SK-N-SH (cell line): ENCODE measurements at regions not wholly inside any gene's neighbourhood (a gene's known extent, or its start where the extent isn't known, plus 50 kb on each side); places are given as distances from the start of the nearest gene placed in this dataset.

Experiments used
- CTCF ChIA-PET: fragments of 300-600, 350-600 bp; formaldehyde crosslinking; extraction: SDS; loops from one replicate; lab custom pipeline; 2021; lab: Yijun Ruan, JAX
- POLR2A ChIA-PET: fragments of 350-600 bp; sonication (Branson Sonifier 250); formaldehyde crosslinking; extraction: SDS; loops from one replicate; lab custom pipeline; 2020; ENCODE audit warnings: antibody characterized with exemption, inconsistent platforms; lab: Yijun Ruan, JAX
- DNase-seq: peaks from one replicate; pipeline ENCODE4 v3.0.0; 2012
- H2AFZ ChIP-seq: fragments of 200-600 bp; sonication (generic); 2 replicates; pipeline ENCODE4 v1.8.1; 2016; ENCODE audit warnings: antibody characterized with exemption, mild to moderate bottlenecking, low read depth
- H3F3A ChIP-seq: fragments of 200-600 bp; sonication (generic); replicated peaks from 2 replicates; pipeline ENCODE3; 2016; ENCODE audit warnings: antibody characterized with exemption, mild to moderate bottlenecking; ENCODE audit not compliant: insufficient read depth
- H3K27ac ChIP-seq, 2 experiments: fragments of 200-500 bp in 1 of 2; fragments of 200-600 bp in 1 of 2; sonication (Bioruptor generic) in 1 of 2; sonication (generic), shearing (Covaris generic) in 1 of 2; 2 replicates each; pipeline versions ENCODE4 v1.5.1 to v1.6.1; 2014 to 2016; ENCODE audit warnings: low read depth in 2 of 2, inconsistent platforms in 1 of 2, low read length in 1 of 2, mild to moderate bottlenecking in 1 of 2, mixed read lengths in 1 of 2
- H3K27me3 ChIP-seq: fragments of 200-600 bp; sonication (generic), shearing (Covaris generic); 2 replicates; pipeline ENCODE4 v1.6.1; 2016; ENCODE audit warnings: mixed run types; ENCODE audit not compliant: insufficient read depth
- H3K36me3 ChIP-seq, 2 experiments: fragments of 200-500 bp in 1 of 2; fragments of 200-600 bp in 1 of 2; sonication (Bioruptor generic) in 1 of 2; sonication (generic) in 1 of 2; replicated peaks in 1 of 2; 2 replicates each; pipeline versions ENCODE3 to v1.5.1; 2014 to 2016; ENCODE audit warnings: low read length in 1 of 2, mild to moderate bottlenecking in 1 of 2; ENCODE audit not compliant: insufficient read depth in 2 of 2, control insufficient read depth in 1 of 2
- H3K4me1 ChIP-seq, 2 experiments: fragments of 200-500 bp in 1 of 2; fragments of 200-600 bp in 1 of 2; sonication (Bioruptor generic) in 1 of 2; sonication (generic), shearing (Covaris generic) in 1 of 2; 2 replicates each; pipeline versions ENCODE4 v1.5.1 to v1.6.1; 2014 to 2016; ENCODE audit warnings: low read depth in 1 of 2, low read length in 1 of 2, mixed run types in 1 of 2; ENCODE audit not compliant: insufficient read depth in 2 of 2, control insufficient read depth in 1 of 2
- H3K4me2 ChIP-seq: fragments of 200-600 bp; sonication (generic), shearing (Covaris generic); 2 replicates; pipeline ENCODE4 v1.6.1; 2017; ENCODE audit warnings: mixed run types
- H3K4me3 ChIP-seq, 2 experiments: fragments of 200-500 bp in 1 of 2; fragments of 200-600 bp in 1 of 2; sonication (Bioruptor generic) in 1 of 2; sonication (generic), shearing (Covaris generic) in 1 of 2; 2 replicates each; pipeline versions ENCODE4 v1.5.1 to v1.8.1; 2014 to 2016; ENCODE audit warnings: low read depth in 2 of 2, inconsistent platforms in 1 of 2, low read length in 1 of 2, mild to moderate bottlenecking in 1 of 2, mixed read lengths in 1 of 2, moderate library complexity in 1 of 2
- H3K79me2 ChIP-seq: fragments of 200-600 bp; sonication (generic); 2 replicates; pipeline ENCODE4 v1.8.1; 2017; ENCODE audit warnings: mild to moderate bottlenecking; ENCODE audit not compliant: insufficient read depth
- H3K9ac ChIP-seq: fragments of 200-600 bp; sonication (generic); 2 replicates; pipeline ENCODE4 v1.6.1; 2017; ENCODE audit warnings: mixed run types
- H3K9me2 ChIP-seq: fragments of 200-600 bp; sonication (generic); 2 replicates; pipeline ENCODE4 v1.6.1; 2017; ENCODE audit warnings: mixed run types
- H3K9me3 ChIP-seq: fragments of 200-600 bp; sonication (generic); 2 replicates; pipeline ENCODE4 v1.6.1; 2017; ENCODE audit warnings: mixed run types, mild to moderate bottlenecking, moderate library complexity
- H4K20me1 ChIP-seq: fragments of 200-600 bp; sonication (generic); 2 replicates; pipeline ENCODE4 v1.6.1; 2017; ENCODE audit warnings: mild to moderate bottlenecking, mixed run types; ENCODE audit not compliant: insufficient read depth
- CHD2 ChIP-seq: fragments of 150-350 bp; IDR thresholded peaks from 2 replicates; pipeline ENCODE4 v1.6.1; 2018; ENCODE audit warnings: low read length; ENCODE audit not compliant: partially characterized antibody
- ELF1 ChIP-seq: IDR thresholded peaks from 2 replicates; pipeline ENCODE4 v1.4.0; 2012
- EP300 ChIP-seq, 2 experiments: IDR thresholded peaks; 2 replicates each; pipeline versions ENCODE4 v1.4.0 to v1.6.1; 2012; ENCODE audit warnings: borderline replicate concordance in 1 of 2, low read depth in 1 of 2, low read length in 1 of 2
- FOXJ3 ChIP-seq: sonication (generic); formaldehyde crosslinking; IDR thresholded peaks from 2 replicates; pipeline ENCODE4 v1.5.1; 2020; ENCODE audit warnings: mild to moderate bottlenecking, missing genetic modification reagents
- GATA2 ChIP-seq: sonication (generic); formaldehyde crosslinking; IDR thresholded peaks from 2 replicates; pipeline ENCODE4 v1.5.0; 2020; ENCODE audit warnings: mild to moderate bottlenecking, missing genetic modification reagents
- JUND ChIP-seq: IDR thresholded peaks from 2 replicates; pipeline ENCODE4 v1.4.0; 2012
- NFIC ChIP-seq: IDR thresholded peaks from 2 replicates; pipeline ENCODE4 v1.4.0; 2012; ENCODE audit warnings: borderline replicate concordance
- NRF1 ChIP-seq: IDR thresholded peaks from 2 replicates; pipeline ENCODE4 v1.6.1; 2012; ENCODE audit warnings: low read depth, mild to moderate bottlenecking, low read length
- RAD21 ChIP-seq: IDR thresholded peaks from 2 replicates; pipeline ENCODE4 v1.6.1; 2012; ENCODE audit warnings: mild to moderate bottlenecking, low read length
- RFX5 ChIP-seq: IDR thresholded peaks from 2 replicates; pipeline ENCODE4 v1.6.1; 2012; ENCODE audit warnings: mild to moderate bottlenecking, improper control_type of control experiment, low read length
- RXRA ChIP-seq: IDR thresholded peaks from 2 replicates; pipeline ENCODE4 v1.4.0; 2012; ENCODE audit warnings: low read depth, mild to moderate bottlenecking, borderline replicate concordance
- SIN3A ChIP-seq: IDR thresholded peaks from 2 replicates; pipeline ENCODE4 v1.6.1; 2012; ENCODE audit warnings: low read depth, mild to moderate bottlenecking, low read length, moderate library complexity, borderline replicate concordance
- TCF12 ChIP-seq: IDR thresholded peaks from 2 replicates; pipeline ENCODE4 v1.4.0; 2012
- TEAD4 ChIP-seq: IDR thresholded peaks from 2 replicates; pipeline ENCODE4 v1.4.0; 2012; ENCODE audit warnings: mild to moderate bottlenecking, borderline replicate concordance; ENCODE audit not compliant: insufficient read depth
- WGBS: methylation state at CpG from one replicate; pipeline ENCODE4 v1.1.6; 2017; ENCODE audit warnings: low lambda C conversion rate; 5-methylcytosine and 5-hydroxymethylcytosine counted together
- TF ChIP-seq, protein P1 (sequence below): fragments of 200-600 bp; sonication (generic); IDR thresholded peaks from 2 replicates; pipeline ENCODE4 v1.6.1; 2017; ENCODE audit warnings: antibody characterized with exemption, mild to moderate bottlenecking, moderate library complexity
- TF ChIP-seq, protein P2 (sequence below): fragments of 150-350 bp; IDR thresholded peaks from 2 replicates; pipeline ENCODE4 v1.6.1; 2016; ENCODE audit warnings: mild to moderate bottlenecking, low read depth, low read length
- TF ChIP-seq, protein P3 (sequence below): IDR thresholded peaks from 2 replicates; pipeline ENCODE4 v1.4.0; 2012; ENCODE audit warnings: low read depth
- TF ChIP-seq, protein P4 (sequence below): fragments of 150-350 bp; IDR thresholded peaks from 2 replicates; pipeline ENCODE4 v1.6.1; 2017; ENCODE audit warnings: antibody characterized with exemption, low read length, low read depth, borderline replicate concordance
- TF ChIP-seq, protein P5 (sequence below): IDR thresholded peaks from 2 replicates; pipeline ENCODE4 v1.6.1; 2012; ENCODE audit warnings: mild to moderate bottlenecking, low read depth, low read length, moderate library complexity
- TF ChIP-seq, protein P6 (sequence below): IDR thresholded peaks from 2 replicates; pipeline ENCODE4; 2012

DNA sequence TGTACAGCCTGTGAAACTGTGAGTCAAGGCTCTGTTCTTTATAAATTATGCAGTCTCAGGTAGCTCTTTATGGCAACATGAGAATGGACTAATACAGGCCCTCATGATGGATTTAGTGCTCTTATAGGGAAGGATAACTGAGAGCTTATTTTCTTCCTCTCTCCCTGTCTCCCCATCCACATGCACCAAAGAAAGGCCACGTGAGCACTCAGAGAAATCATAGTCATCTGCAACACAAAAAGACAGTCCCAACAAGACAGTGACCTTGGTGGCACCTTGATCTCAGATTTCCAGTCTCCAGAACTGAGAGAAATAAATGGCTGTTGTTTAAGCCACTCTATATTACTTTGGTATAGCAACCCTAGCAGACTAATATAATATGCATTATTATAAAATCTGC is 2133.6 kb upstream of the ACO1 start (continued):
- TF ChIP-seq, protein P1, sequence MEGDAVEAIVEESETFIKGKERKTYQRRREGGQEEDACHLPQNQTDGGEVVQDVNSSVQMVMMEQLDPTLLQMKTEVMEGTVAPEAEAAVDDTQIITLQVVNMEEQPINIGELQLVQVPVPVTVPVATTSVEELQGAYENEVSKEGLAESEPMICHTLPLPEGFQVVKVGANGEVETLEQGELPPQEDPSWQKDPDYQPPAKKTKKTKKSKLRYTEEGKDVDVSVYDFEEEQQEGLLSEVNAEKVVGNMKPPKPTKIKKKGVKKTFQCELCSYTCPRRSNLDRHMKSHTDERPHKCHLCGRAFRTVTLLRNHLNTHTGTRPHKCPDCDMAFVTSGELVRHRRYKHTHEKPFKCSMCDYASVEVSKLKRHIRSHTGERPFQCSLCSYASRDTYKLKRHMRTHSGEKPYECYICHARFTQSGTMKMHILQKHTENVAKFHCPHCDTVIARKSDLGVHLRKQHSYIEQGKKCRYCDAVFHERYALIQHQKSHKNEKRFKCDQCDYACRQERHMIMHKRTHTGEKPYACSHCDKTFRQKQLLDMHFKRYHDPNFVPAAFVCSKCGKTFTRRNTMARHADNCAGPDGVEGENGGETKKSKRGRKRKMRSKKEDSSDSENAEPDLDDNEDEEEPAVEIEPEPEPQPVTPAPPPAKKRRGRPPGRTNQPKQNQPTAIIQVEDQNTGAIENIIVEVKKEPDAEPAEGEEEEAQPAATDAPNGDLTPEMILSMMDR, result no peak

DNA sequence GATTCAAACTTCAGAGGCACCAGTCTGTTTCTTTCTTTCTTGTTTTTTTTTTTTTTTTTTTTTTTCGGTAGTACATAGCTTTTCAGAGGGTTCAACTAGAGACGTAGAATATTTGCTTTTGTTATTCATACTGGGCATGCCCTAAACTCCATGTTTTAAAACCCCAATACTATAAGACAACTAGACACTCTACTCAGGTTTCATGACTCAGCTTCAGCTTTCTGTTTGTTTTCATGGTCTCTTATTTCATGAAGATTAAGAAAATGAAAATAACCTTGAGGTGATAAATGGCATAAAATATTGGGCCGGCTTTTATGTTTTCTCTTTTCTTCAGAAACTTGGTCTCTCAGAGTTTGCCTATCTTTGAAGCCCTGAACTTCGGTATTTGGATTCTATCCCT is 2126.3 kb upstream of the ACO1 start:
- POLR2A ChIA-PET, result no interaction called here
- no peaks in the 10 kb centered on the region for H4K20me1 ChIP-seq
- TF ChIP-seq, protein P2, sequence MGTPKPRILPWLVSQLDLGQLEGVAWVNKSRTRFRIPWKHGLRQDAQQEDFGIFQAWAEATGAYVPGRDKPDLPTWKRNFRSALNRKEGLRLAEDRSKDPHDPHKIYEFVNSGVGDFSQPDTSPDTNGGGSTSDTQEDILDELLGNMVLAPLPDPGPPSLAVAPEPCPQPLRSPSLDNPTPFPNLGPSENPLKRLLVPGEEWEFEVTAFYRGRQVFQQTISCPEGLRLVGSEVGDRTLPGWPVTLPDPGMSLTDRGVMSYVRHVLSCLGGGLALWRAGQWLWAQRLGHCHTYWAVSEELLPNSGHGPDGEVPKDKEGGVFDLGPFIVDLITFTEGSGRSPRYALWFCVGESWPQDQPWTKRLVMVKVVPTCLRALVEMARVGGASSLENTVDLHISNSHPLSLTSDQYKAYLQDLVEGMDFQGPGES, result no peak
- TF ChIP-seq RXRA (no peak), FOXJ3 (no peak), GATA2 (CRISPR knock-in tag) (no peak), TCF12 (no peak), CHD2 (no peak), TEAD4 (no peak), JUND (no peak), NRF1 (no peak), SIN3A (no peak), EP300 (IDR thresholded peaks at IDR 0.05; ENCODE audit: borderline replicate concordance in 1 of 2, low read depth in 1 of 2, low read length in 1 of 2) (no peak), RFX5 (no peak), RAD21 (no peak), ELF1 (no peak), NFIC (no peak)
- TF ChIP-seq, protein P3, sequence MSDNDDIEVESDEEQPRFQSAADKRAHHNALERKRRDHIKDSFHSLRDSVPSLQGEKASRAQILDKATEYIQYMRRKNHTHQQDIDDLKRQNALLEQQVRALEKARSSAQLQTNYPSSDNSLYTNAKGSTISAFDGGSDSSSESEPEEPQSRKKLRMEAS, result no peak
- TF ChIP-seq, protein P4, sequence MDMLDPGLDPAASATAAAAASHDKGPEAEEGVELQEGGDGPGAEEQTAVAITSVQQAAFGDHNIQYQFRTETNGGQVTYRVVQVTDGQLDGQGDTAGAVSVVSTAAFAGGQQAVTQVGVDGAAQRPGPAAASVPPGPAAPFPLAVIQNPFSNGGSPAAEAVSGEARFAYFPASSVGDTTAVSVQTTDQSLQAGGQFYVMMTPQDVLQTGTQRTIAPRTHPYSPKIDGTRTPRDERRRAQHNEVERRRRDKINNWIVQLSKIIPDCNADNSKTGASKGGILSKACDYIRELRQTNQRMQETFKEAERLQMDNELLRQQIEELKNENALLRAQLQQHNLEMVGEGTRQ, result no peak
- TF ChIP-seq, protein P5, sequence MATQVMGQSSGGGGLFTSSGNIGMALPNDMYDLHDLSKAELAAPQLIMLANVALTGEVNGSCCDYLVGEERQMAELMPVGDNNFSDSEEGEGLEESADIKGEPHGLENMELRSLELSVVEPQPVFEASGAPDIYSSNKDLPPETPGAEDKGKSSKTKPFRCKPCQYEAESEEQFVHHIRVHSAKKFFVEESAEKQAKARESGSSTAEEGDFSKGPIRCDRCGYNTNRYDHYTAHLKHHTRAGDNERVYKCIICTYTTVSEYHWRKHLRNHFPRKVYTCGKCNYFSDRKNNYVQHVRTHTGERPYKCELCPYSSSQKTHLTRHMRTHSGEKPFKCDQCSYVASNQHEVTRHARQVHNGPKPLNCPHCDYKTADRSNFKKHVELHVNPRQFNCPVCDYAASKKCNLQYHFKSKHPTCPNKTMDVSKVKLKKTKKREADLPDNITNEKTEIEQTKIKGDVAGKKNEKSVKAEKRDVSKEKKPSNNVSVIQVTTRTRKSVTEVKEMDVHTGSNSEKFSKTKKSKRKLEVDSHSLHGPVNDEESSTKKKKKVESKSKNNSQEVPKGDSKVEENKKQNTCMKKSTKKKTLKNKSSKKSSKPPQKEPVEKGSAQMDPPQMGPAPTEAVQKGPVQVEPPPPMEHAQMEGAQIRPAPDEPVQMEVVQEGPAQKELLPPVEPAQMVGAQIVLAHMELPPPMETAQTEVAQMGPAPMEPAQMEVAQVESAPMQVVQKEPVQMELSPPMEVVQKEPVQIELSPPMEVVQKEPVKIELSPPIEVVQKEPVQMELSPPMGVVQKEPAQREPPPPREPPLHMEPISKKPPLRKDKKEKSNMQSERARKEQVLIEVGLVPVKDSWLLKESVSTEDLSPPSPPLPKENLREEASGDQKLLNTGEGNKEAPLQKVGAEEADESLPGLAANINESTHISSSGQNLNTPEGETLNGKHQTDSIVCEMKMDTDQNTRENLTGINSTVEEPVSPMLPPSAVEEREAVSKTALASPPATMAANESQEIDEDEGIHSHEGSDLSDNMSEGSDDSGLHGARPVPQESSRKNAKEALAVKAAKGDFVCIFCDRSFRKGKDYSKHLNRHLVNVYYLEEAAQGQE, result no peak
- TF ChIP-seq, protein P6, sequence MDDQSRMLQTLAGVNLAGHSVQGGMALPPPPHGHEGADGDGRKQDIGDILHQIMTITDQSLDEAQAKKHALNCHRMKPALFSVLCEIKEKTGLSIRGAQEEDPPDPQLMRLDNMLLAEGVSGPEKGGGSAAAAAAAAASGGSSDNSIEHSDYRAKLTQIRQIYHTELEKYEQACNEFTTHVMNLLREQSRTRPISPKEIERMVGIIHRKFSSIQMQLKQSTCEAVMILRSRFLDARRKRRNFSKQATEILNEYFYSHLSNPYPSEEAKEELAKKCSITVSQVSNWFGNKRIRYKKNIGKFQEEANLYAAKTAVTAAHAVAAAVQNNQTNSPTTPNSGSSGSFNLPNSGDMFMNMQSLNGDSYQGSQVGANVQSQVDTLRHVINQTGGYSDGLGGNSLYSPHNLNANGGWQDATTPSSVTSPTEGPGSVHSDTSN, result no peak
- DNase-seq, result no peak
- no peaks in the 10 kb centered on the region for H3F3A ChIP-seq
- H3K9me3 ChIP-seq, result 0 out of 2 replicates have a peak, but pooled peaks cover 6% of the 10 kb centered on the region
- WGBS, result 77% methylated on average over 4 of the region's 4 CpGs
- H3K27me3 ChIP-seq, result no peaks in the 10 kb centered on the region
- no peak overlapping the region for H3K4me2 ChIP-seq
- CTCF ChIA-PET, result interaction anchor here (1.7 kb wide), 1 partner anchor 11 kb away, joined by 4 read pairs; no protein-coding TSS in a partner anchor
- H3K79me2 ChIP-seq, result no peaks in the 10 kb centered on the region
- no peak overlapping the region for H2AFZ ChIP-seq
- no peak overlapping the region for H3K9ac ChIP-seq
- H3K9me2 ChIP-seq, result no peaks in the 10 kb centered on the region
- H3K4me3 ChIP-seq, result no peak overlapping the region
- no peak overlapping the region for H3K27ac ChIP-seq
- H3K4me1 ChIP-seq, result no peaks in the 10 kb centered on the region
- H3K36me3 ChIP-seq, result no peaks in the 10 kb centered on the region
